ENCODE measurements at regions not wholly inside any gene's neighbourhood (a gene's known extent, or its start where the extent isn't known, plus 50 kb on each side); places are given as distances from the start of the nearest gene placed in this dataset.

DNA sequence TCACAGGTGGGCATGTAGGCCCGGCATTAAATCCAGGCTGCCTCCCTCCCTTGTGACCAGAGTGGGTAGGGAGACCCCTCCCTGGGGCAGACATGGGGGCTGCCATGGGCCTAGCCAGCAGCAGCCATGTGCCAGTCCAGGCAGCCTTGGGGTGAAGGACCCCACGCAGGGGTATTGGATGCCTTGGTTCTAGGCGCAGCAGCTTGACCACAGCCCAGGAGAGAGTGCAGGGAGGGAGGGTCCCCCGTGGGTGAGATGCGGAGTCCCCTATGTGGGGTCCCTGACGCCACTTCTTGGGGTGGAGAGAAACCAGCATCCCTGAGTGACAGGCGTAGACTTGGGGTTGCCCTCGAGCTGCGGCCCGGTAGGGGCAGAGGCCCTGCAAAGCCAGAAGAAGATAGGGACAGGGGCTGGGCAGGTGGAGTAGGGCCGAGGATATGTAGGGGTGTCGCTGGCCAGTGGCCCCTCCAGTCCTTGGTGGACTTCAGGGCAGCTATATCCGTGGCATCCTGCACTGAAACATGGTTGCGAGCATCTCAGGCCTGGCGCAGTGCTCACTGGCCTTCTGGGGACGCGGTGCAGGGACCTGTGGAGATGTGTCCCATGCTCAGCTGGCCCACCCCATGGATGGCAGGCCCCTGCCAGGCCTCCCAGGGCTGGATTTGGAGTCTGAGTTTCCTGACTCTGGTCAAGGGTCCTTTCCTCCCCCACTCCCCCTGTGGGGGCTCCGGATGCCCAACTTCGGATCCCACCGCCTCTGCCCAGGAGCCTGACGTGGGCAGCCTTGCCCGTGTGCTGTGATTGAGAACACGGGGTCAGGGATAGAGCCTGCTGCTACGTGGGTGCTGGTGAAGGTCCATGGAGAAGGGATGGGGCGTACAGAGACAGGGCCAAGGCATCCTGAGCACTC lies 1179.8 kb downstream of the BRD1 start:
- TF ChIP-seq, protein P1, sequence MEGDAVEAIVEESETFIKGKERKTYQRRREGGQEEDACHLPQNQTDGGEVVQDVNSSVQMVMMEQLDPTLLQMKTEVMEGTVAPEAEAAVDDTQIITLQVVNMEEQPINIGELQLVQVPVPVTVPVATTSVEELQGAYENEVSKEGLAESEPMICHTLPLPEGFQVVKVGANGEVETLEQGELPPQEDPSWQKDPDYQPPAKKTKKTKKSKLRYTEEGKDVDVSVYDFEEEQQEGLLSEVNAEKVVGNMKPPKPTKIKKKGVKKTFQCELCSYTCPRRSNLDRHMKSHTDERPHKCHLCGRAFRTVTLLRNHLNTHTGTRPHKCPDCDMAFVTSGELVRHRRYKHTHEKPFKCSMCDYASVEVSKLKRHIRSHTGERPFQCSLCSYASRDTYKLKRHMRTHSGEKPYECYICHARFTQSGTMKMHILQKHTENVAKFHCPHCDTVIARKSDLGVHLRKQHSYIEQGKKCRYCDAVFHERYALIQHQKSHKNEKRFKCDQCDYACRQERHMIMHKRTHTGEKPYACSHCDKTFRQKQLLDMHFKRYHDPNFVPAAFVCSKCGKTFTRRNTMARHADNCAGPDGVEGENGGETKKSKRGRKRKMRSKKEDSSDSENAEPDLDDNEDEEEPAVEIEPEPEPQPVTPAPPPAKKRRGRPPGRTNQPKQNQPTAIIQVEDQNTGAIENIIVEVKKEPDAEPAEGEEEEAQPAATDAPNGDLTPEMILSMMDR (IDR thresholded peaks at IDR 0.05) = no peak
- no peak for TF ChIP-seq EZH2 (IDR thresholded peaks at IDR 0.05; ENCODE audit: borderline replicate concordance, insufficient read depth, low read depth, low read length, poor library complexity, severe bottlenecking)
